ENCODE measurements at regions not wholly inside any gene's neighbourhood (a gene's known extent, or its start where the extent isn't known, plus 50 kb on each side); places are given as distances from the start of the nearest gene placed in this dataset.

- WGBS, 2 donors: 44 to 100% methylated on average over 1 of the region's 1 CpG
- no peak for DNase-seq (ENCODE audit: low spot score in 2 of 2)
- TF ChIP-seq POLR2A (IDR thresholded peaks at IDR 0.05): no peak
- no peak for TF ChIP-seq CTCF (IDR thresholded peaks at IDR 0.05)
- intact Hi-C loops (cut with DNase I; ENCODE audit: low total_unique reads): no loop called here
- H3K4me3 ChIP-seq (ENCODE audit: low read depth, poor library complexity, severe bottlenecking): no peak overlapping the region
These were observed 59.2 kb downstream of the EMX2 start for GRCh38 chr10:117601716-117602115.

- WGBS, 2 donors: 89 to 91% methylated on average over 6 of the region's 6 CpGs
- intact Hi-C loops (cut with DNase I; ENCODE audit: low total_unique reads): no loop called here
- TF ChIP-seq CTCF (IDR thresholded peaks at IDR 0.05) (no peak), POLR2A (IDR thresholded peaks at IDR 0.05) (no peak)
- no peak overlapping the region for H3K4me3 ChIP-seq (ENCODE audit: low read depth, poor library complexity, severe bottlenecking)
- peak in 1 of 2 donors; percentile 66 for DNase-seq (ENCODE audit: low spot score in 2 of 2)
These were observed 60.5 kb downstream of the EMX2 start for GRCh38 chr10:117603081-117603480.

GRCh38 chr10:117603726-117604125 is 61.2 kb downstream of the EMX2 start:
- H3K4me3 ChIP-seq (ENCODE audit: low read depth, poor library complexity, severe bottlenecking): no peak overlapping the region
- DNase-seq (ENCODE audit: low spot score in 2 of 2): peak in 1 of 2 donors; percentile 69
- TF ChIP-seq POLR2A (IDR thresholded peaks at IDR 0.05) (no peak), CTCF (IDR thresholded peaks at IDR 0.05) (no peak)
- intact Hi-C loops (cut with DNase I; ENCODE audit: low total_unique reads): no loop called here
- WGBS, 2 donors: 85 to 89% methylated on average over 5 of the region's 5 CpGs

GRCh38 chr10:117609095-117609795 is 66.7 kb downstream of the EMX2 start:
- no peak overlapping the region for H3K4me3 ChIP-seq (ENCODE audit: low read depth, poor library complexity, severe bottlenecking)
- intact Hi-C loops (cut with DNase I; ENCODE audit: low total_unique reads): no loop called here
- peak; percentile 21 to 81 for DNase-seq (ENCODE audit: low spot score in 2 of 2)
- WGBS, 2 donors: 15 to 45% methylated on average over 4 of the region's 4 CpGs
- TF ChIP-seq POLR2A (IDR thresholded peaks at IDR 0.05): no peak
- no peak for TF ChIP-seq CTCF (IDR thresholded peaks at IDR 0.05)

- 70 to 78% methylated on average over 4 of the region's 4 CpGs for WGBS, 2 donors
- DNase-seq (ENCODE audit: low spot score in 2 of 2): peak in 1 of 2 donors; percentile 46
- intact Hi-C loops (cut with DNase I; ENCODE audit: low total_unique reads): no loop called here
- TF ChIP-seq POLR2A (IDR thresholded peaks at IDR 0.05) (no peak), CTCF (IDR thresholded peaks at IDR 0.05) (no peak)
- H3K4me3 ChIP-seq (ENCODE audit: low read depth, poor library complexity, severe bottlenecking): no peak overlapping the region
These were observed 67.2 kb downstream of the EMX2 start for GRCh38 chr10:117609796-117610170.

GRCh38 chr10:117610321-117610720 is 67.8 kb downstream of the EMX2 start:
- 75 to 87% methylated on average over 4 of the region's 4 CpGs for WGBS, 2 donors

More at GRCh38 chr10:117610321-117610720, 67.8 kb downstream of the EMX2 start:
- no peak for DNase-seq (ENCODE audit: low spot score in 2 of 2)
- intact Hi-C loops (cut with DNase I; ENCODE audit: low total_unique reads): no loop called here
- H3K4me3 ChIP-seq (ENCODE audit: low read depth, poor library complexity, severe bottlenecking): no peak overlapping the region
- TF ChIP-seq CTCF (IDR thresholded peaks at IDR 0.05): no peak
- TF ChIP-seq POLR2A (IDR thresholded peaks at IDR 0.05): no peak

Measured in lower leg skin (tissue), 4 donors.